Activated CD4-positive, alpha-beta memory T cell treated with anti-CD3 and anti-CD28 coated beads, Interleukin-2, amount 10 ng/mL, durations not matched to agents 7 days and 5 days (primary cell): ENCODE measurements at regions not wholly inside any gene's neighbourhood (a gene's known extent, or its start where the extent isn't known, plus 50 kb on each side); places are given as distances from the start of the nearest gene placed in this dataset.
"Not testable (repeated sequence)": the region's sequence is repeated elsewhere in the genome, so short reads cannot be mapped to it uniquely, and the experiment has no call there.

Source experiments
- CTCF ChIA-PET: fragments of 350-600 bp; sonication (Branson Sonifier 250); formaldehyde crosslinking; loops from one replicate; lab custom pipeline; 2021; ENCODE audit warnings: antibody characterized with exemption, inconsistent platforms; lab: Charles Lee
- POLR2A ChIA-PET: fragments of 350-600 bp; sonication (Branson Sonifier 250); formaldehyde crosslinking; loops from one replicate; lab custom pipeline; 2021; ENCODE audit warnings: antibody characterized with exemption; lab: Charles Lee
- DNase-seq: peaks from one replicate; pipeline ENCODE4 v3.0.0-alpha.2; 2020
- H3K27ac Mint-ChIP-seq: one replicate; pipeline ENCODE4 v1.8.0; 2021; ENCODE audit warnings: mild to moderate bottlenecking, mixed read lengths
- H3K27me3 Mint-ChIP-seq: one replicate; pipeline ENCODE4 v1.8.0; 2021; ENCODE audit warnings: mixed read lengths
- H3K36me3 Mint-ChIP-seq: one replicate; pipeline ENCODE4 v1.8.0; 2021; ENCODE audit warnings: low read depth, mixed read lengths
- H3K4me1 Mint-ChIP-seq: one replicate; pipeline ENCODE4 v1.8.0; 2021; ENCODE audit warnings: mixed read lengths
- H3K4me3 Mint-ChIP-seq: one replicate; pipeline ENCODE4 v1.8.0; 2021; ENCODE audit warnings: mild to moderate bottlenecking, mixed read lengths
- H3K9me3 Mint-ChIP-seq: one replicate; pipeline ENCODE4 v1.8.0; 2021; ENCODE audit warnings: mixed read lengths

- POLR2A ChIA-PET, result no interaction called here
- DNase-seq, result no peak
- no peaks in the 10 kb centered on the region for H3K9me3 Mint-ChIP-seq
- no peak overlapping the region for H3K27ac Mint-ChIP-seq
- CTCF ChIA-PET, result no interaction called here
- no peaks in the 10 kb centered on the region for H3K4me1 Mint-ChIP-seq
- H3K27me3 Mint-ChIP-seq, result no peaks in the 10 kb centered on the region
- H3K36me3 Mint-ChIP-seq, result no peaks in the 10 kb centered on the region
- H3K4me3 Mint-ChIP-seq, result no peak overlapping the region
Measured at GRCh38 chr3:194939949-194940770, 254.5 kb downstream of the FAM43A start.

- Mint-ChIP-seq H3K27ac (no peak overlapping the region), H3K9me3 (no peaks in the 10 kb centered on the region), H3K27me3 (no peaks in the 10 kb centered on the region), H3K4me1 (no peaks in the 10 kb centered on the region), H3K36me3 (no peaks in the 10 kb centered on the region), H3K4me3 (no peak overlapping the region)
- ChIA-PET POLR2A (no interaction called here), CTCF (no interaction called here)
- no peak for DNase-seq
Measured at GRCh38 chr3:194941360-194941955, 255.8 kb downstream of the FAM43A start.

GRCh38 chr3:194941956-194942511 lies 256.4 kb downstream of the FAM43A start:
- Mint-ChIP-seq H3K4me3 (no peak overlapping the region), H3K4me1 (no peaks in the 10 kb centered on the region), H3K9me3 (no peaks in the 10 kb centered on the region), H3K27me3 (no peaks in the 10 kb centered on the region), H3K27ac (no peak overlapping the region), H3K36me3 (no peaks in the 10 kb centered on the region)
- ChIA-PET POLR2A (no interaction called here), CTCF (no interaction called here)
- DNase-seq, result no peak

GRCh38 chr3:194944526-194944925 lies 258.8 kb downstream of the FAM43A start:
- no peak overlapping the region for H3K27ac Mint-ChIP-seq
- H3K27me3 Mint-ChIP-seq, result peaks cover 2% of the 10 kb centered on the region
- CTCF ChIA-PET, result no interaction called here
- POLR2A ChIA-PET, result no interaction called here
- H3K4me1 Mint-ChIP-seq, result no peaks in the 10 kb centered on the region
- H3K4me3 Mint-ChIP-seq, result no peak overlapping the region
- no peaks in the 10 kb centered on the region for H3K36me3 Mint-ChIP-seq
- no peaks in the 10 kb centered on the region for H3K9me3 Mint-ChIP-seq
- no peak for DNase-seq

- Mint-ChIP-seq H3K27ac (no peak overlapping the region), H3K4me1 (no peaks in the 10 kb centered on the region), H3K27me3 (peaks cover 2% of the 10 kb centered on the region), H3K36me3 (no peaks in the 10 kb centered on the region), H3K9me3 (no peaks in the 10 kb centered on the region), H3K4me3 (no peak overlapping the region)
- CTCF ChIA-PET, result no interaction called here
- POLR2A ChIA-PET, result no interaction called here
- no peak for DNase-seq
Measured at GRCh38 chr3:194945508-194945907, 259.8 kb downstream of the FAM43A start.

- ChIA-PET CTCF (no interaction called here), POLR2A (no interaction called here)
- no peaks in the 10 kb centered on the region for H3K4me1 Mint-ChIP-seq
- no peaks in the 10 kb centered on the region for H3K9me3 Mint-ChIP-seq
- H3K27me3 Mint-ChIP-seq, result peaks cover 2% of the 10 kb centered on the region
- H3K27ac Mint-ChIP-seq, result no peak overlapping the region
- no peak for DNase-seq
- H3K4me3 Mint-ChIP-seq, result no peak overlapping the region
- no peaks in the 10 kb centered on the region for H3K36me3 Mint-ChIP-seq
Measured at GRCh38 chr3:194946091-194946490, 260.4 kb downstream of the FAM43A start.

- DNase-seq, result no peak
- H3K9me3 Mint-ChIP-seq, result no peaks in the 10 kb centered on the region
- no peak overlapping the region for H3K4me3 Mint-ChIP-seq
- POLR2A ChIA-PET, result no interaction called here
- H3K27ac Mint-ChIP-seq, result no peak overlapping the region
- CTCF ChIA-PET, result no interaction called here
- H3K36me3 Mint-ChIP-seq, result no peaks in the 10 kb centered on the region
- H3K27me3 Mint-ChIP-seq, result peaks cover 2% of the 10 kb centered on the region
- no peaks in the 10 kb centered on the region for H3K4me1 Mint-ChIP-seq
Measured at GRCh38 chr3:194949592-194949991, 263.9 kb downstream of the FAM43A start.

- Mint-ChIP-seq H3K27me3 (peaks cover 2% of the 10 kb centered on the region), H3K27ac (no peak overlapping the region), H3K4me3 (no peak overlapping the region), H3K4me1 (no peaks in the 10 kb centered on the region), H3K9me3 (no peaks in the 10 kb centered on the region), H3K36me3 (no peaks in the 10 kb centered on the region)
- CTCF ChIA-PET, result no interaction called here
- POLR2A ChIA-PET, result no interaction called here
- no peak for DNase-seq
Measured at GRCh38 chr3:194950906-194951628, 265.4 kb downstream of the FAM43A start.

GRCh38 chr3:194951629-194951920 lies 265.9 kb downstream of the FAM43A start:
- DNase-seq, CTCF ChIA-PET, H3K4me1 Mint-ChIP-seq: not testable (repeated sequence)

GRCh38 chr3:194951931-194952582 lies 266.4 kb downstream of the FAM43A start:
- no peaks in the 10 kb centered on the region for H3K4me1 Mint-ChIP-seq
- H3K27me3 Mint-ChIP-seq, result peaks cover 2% of the 10 kb centered on the region
- DNase-seq, result no peak
- no peaks in the 10 kb centered on the region for H3K36me3 Mint-ChIP-seq
- ChIA-PET POLR2A (no interaction called here), CTCF (no interaction called here)
- H3K9me3 Mint-ChIP-seq, result no peaks in the 10 kb centered on the region
- H3K27ac Mint-ChIP-seq, result no peak overlapping the region
- H3K4me3 Mint-ChIP-seq, result no peak overlapping the region

More at GRCh38 chr3:194951629-194951920, 265.9 kb downstream of the FAM43A start:
- H3K36me3 Mint-ChIP-seq, H3K9me3 Mint-ChIP-seq, H3K4me3 Mint-ChIP-seq, H3K27ac Mint-ChIP-seq, H3K27me3 Mint-ChIP-seq, POLR2A ChIA-PET: not testable (repeated sequence)

- ChIA-PET CTCF (interaction anchor here (1.3 kb wide), 1 partner anchor 270 kb away, joined by 3 read pairs; no protein-coding TSS in a partner anchor), POLR2A (no interaction called here)
- Mint-ChIP-seq H3K36me3 (no peaks in the 10 kb centered on the region), H3K9me3 (no peaks in the 10 kb centered on the region), H3K4me1 (no peaks in the 10 kb centered on the region), H3K27ac (no peak overlapping the region), H3K4me3 (no peak overlapping the region), H3K27me3 (no peaks in the 10 kb centered on the region)
- no peak for DNase-seq
Measured at GRCh38 chr3:194952841-194953241, 267.2 kb downstream of the FAM43A start.

GRCh38 chr3:194953291-194953690 lies 267.6 kb downstream of the FAM43A start:
- Mint-ChIP-seq H3K27ac (no peak overlapping the region), H3K36me3 (no peaks in the 10 kb centered on the region), H3K9me3 (no peaks in the 10 kb centered on the region), H3K4me1 (no peaks in the 10 kb centered on the region), H3K27me3 (no peaks in the 10 kb centered on the region), H3K4me3 (no peak overlapping the region)
- ChIA-PET CTCF (interaction anchor here (1.3 kb wide), 1 partner anchor 271 kb away, joined by 3 read pairs; no protein-coding TSS in a partner anchor), POLR2A (no interaction called here)
- DNase-seq, result no peak

- DNase-seq, result no peak
- H3K27ac Mint-ChIP-seq, result no peak overlapping the region
- ChIA-PET CTCF (no interaction called here), POLR2A (no interaction called here)
- H3K9me3 Mint-ChIP-seq, result no peaks in the 10 kb centered on the region
- no peaks in the 10 kb centered on the region for H3K36me3 Mint-ChIP-seq
- H3K4me3 Mint-ChIP-seq, result no peak overlapping the region
- no peaks in the 10 kb centered on the region for H3K4me1 Mint-ChIP-seq
- H3K27me3 Mint-ChIP-seq, result peaks cover 2% of the 10 kb centered on the region
Measured at GRCh38 chr3:194955546-194955945, 269.9 kb downstream of the FAM43A start.
